A549 (cell line): ENCODE measurements at regions not wholly inside any gene's neighbourhood (a gene's known extent, or its start where the extent isn't known, plus 50 kb on each side); places are given as distances from the start of the nearest gene placed in this dataset.
A peak's percentile ranks its signal among the peaks of the same experiment; 100 is the strongest.
"Not testable (repeated sequence)": the region's sequence is repeated elsewhere in the genome, so short reads cannot be mapped to it uniquely, and the experiment has no call there.

Experiments
- ATAC-seq, 2 experiments: fragments of 200-7000 bp in 1 of 2; fragments of >200 bp in 1 of 2; cut with Nextera tagmentation in 1 of 2; cut with Tn5 transposase in 1 of 2; 3 replicates each; pipeline versions ENCODE4 v1.8.0 to v1.9.1; 2018 to 2020; ENCODE audit warnings: mild to moderate bottlenecking in 1 of 2, moderate library complexity in 1 of 2
- CTCF ChIA-PET: fragments of 300-600 bp; sonication (Branson Sonifier 250); formaldehyde crosslinking; extraction: SDS; loops from one replicate; lab custom pipeline; 2021; ENCODE audit warnings: antibody characterized with exemption, inconsistent platforms; lab: Yijun Ruan, JAX
- POLR2A ChIA-PET: fragments of 350-600 bp; formaldehyde crosslinking; extraction: SDS; loops from one replicate; lab custom pipeline; 2021; ENCODE audit warnings: antibody characterized with exemption, inconsistent platforms; lab: Yijun Ruan, JAX
- DNase-seq, 2 experiments: peaks; one replicate each; pipeline versions ENCODE4 v3.0.0 to v3.0.0-alpha.2; 2011 to 2016; ENCODE audit warnings: low read depth in 1 of 2, low spot score in 1 of 2
- FAIRE-seq: peaks from 2 replicates; lab custom pipeline; 2011; peaks lifted over from hg19 to GRCh38; lab: Jason Lieb, UNC
- H3K27ac ChIP-seq, 2 experiments: fragments of >200 bp; sonication (Bioruptor Twin); formaldehyde crosslinking; 3 replicates each; pipeline ENCODE4 v1.5.1; 2016 to 2017
- H3K4me1 ChIP-seq: fragments of >200 bp; sonication (Bioruptor Twin); formaldehyde crosslinking; 3 replicates; pipeline ENCODE4 v1.6.1; 2016
- H3K4me2 ChIP-seq: fragments of >200 bp; sonication (Bioruptor Twin); formaldehyde crosslinking; 3 replicates; pipeline ENCODE4 v1.6.1; 2016
- H3K4me3 ChIP-seq: fragments of >200 bp; sonication (Bioruptor Twin); formaldehyde crosslinking; 3 replicates; pipeline ENCODE4 v1.5.1; 2016
- H3K9me3 ChIP-seq: fragments of >200 bp; sonication (Bioruptor Twin); formaldehyde crosslinking; 3 replicates; pipeline ENCODE4 v1.6.1; 2016
- BHLHE40 ChIP-seq: IDR thresholded peaks from 2 replicates; pipeline ENCODE4 v1.6.1; 2012; ENCODE audit warnings: low read depth, low read length, inconsistent platforms
- CBX2 ChIP-seq: fragments of 200-600 bp; sonication (generic); IDR thresholded peaks from 2 replicates; pipeline ENCODE4 v1.6.1; 2016; ENCODE audit warnings: low read depth, mild to moderate bottlenecking, borderline replicate concordance
- CEBPB ChIP-seq, 2 experiments: fragments of >200 bp in 1 of 2; sonication (Bioruptor Twin) in 1 of 2; formaldehyde crosslinking in 1 of 2; IDR thresholded peaks; 2 replicates each; pipeline ENCODE4 v1.6.1; 2012 to 2016
- CTCF ChIP-seq: fragments of >200 bp; sonication (Bioruptor Twin); formaldehyde crosslinking; IDR thresholded peaks from 3 replicates; pipeline ENCODE4 v1.5.1; 2016
- E2F6 ChIP-seq: IDR thresholded peaks from 2 replicates; pipeline ENCODE4 v1.6.1; 2012; ENCODE audit warnings: low read depth, borderline replicate concordance
- EHF ChIP-seq: fragments of 250-450 bp; sonication (Bioruptor Pico); IDR thresholded peaks from 2 replicates; pipeline ENCODE4 v1.5.0; 2020; ENCODE audit warnings: mild to moderate bottlenecking
- EHMT2 ChIP-seq: fragments of 200-600 bp; sonication (generic); IDR thresholded peaks from 2 replicates; pipeline ENCODE4 v1.6.1; 2016; ENCODE audit warnings: antibody characterized with exemption, low read depth, mild to moderate bottlenecking, moderate library complexity
- FOXS1 ChIP-seq: fragments of 250-450 bp; sonication (Bioruptor Pico); IDR thresholded peaks from 2 replicates; pipeline ENCODE4 v1.5.0; 2020; ENCODE audit warnings: mild to moderate bottlenecking, moderate library complexity
- HDAC2 ChIP-seq: fragments of 200-600 bp; sonication (generic); IDR thresholded peaks from 2 replicates; pipeline ENCODE4 v1.6.1; 2016
- HES2 ChIP-seq: fragments of >200 bp; sonication (Bioruptor Twin); formaldehyde crosslinking; IDR thresholded peaks from 2 replicates; pipeline ENCODE4 v1.6.1; 2016
- HEYL ChIP-seq: fragments of 250-450 bp; sonication (Bioruptor Pico); IDR thresholded peaks from 2 replicates; pipeline ENCODE4 v1.8.0; 2021; ENCODE audit warnings: mild to moderate bottlenecking, moderate library complexity
- HOXB13 ChIP-seq: fragments of 250-450 bp; sonication (Bioruptor Pico); IDR thresholded peaks from 2 replicates; pipeline ENCODE4 v1.5.0; 2020; ENCODE audit warnings: low read depth, mild to moderate bottlenecking, moderate library complexity
- HOXB5 ChIP-seq: fragments of 250-450 bp; sonication (Bioruptor Pico); IDR thresholded peaks from 2 replicates; pipeline ENCODE4 v1.5.0; 2020; ENCODE audit warnings: mild to moderate bottlenecking, moderate library complexity
- JUN ChIP-seq, 2 experiments: fragments of >200 bp; sonication (Bioruptor Twin); formaldehyde crosslinking; IDR thresholded peaks; 2 replicates in 1 of 2; 3 replicates in 1 of 2; pipeline ENCODE4 v1.6.1; 2016 to 2017
- JUNB ChIP-seq: fragments of >200 bp; sonication (Bioruptor Twin); formaldehyde crosslinking; IDR thresholded peaks from 2 replicates; pipeline ENCODE4 v1.6.1; 2016
- KDM5A ChIP-seq: fragments of 200-600 bp; sonication (generic); IDR thresholded peaks from 2 replicates; pipeline ENCODE4 v1.6.1; 2016; ENCODE audit warnings: antibody characterized with exemption, mild to moderate bottlenecking
- NR3C1 ChIP-seq: fragments of >200 bp; sonication (Bioruptor Twin); formaldehyde crosslinking; IDR thresholded peaks from 3 replicates; pipeline ENCODE4 v1.6.1; 2017
- RNF2 ChIP-seq: fragments of 200-600 bp; sonication (generic); IDR thresholded peaks from 2 replicates; pipeline ENCODE4 v1.6.1; 2016; ENCODE audit warnings: low read depth, mild to moderate bottlenecking, antibody characterized with exemption, moderate library complexity, borderline replicate concordance
- SMC3 ChIP-seq: fragments of >200 bp; sonication (Bioruptor Twin); formaldehyde crosslinking; IDR thresholded peaks from 3 replicates; pipeline ENCODE4 v1.6.1; 2018; ENCODE audit warnings: inconsistent platforms
- TFCP2L1 ChIP-seq: fragments of 250-450 bp; sonication (Bioruptor Pico); IDR thresholded peaks from 2 replicates; pipeline ENCODE4 v1.5.0; 2021; ENCODE audit warnings: mild to moderate bottlenecking
- ZC3H11A ChIP-seq: fragments of 450-650 bp; IDR thresholded peaks from 2 replicates; pipeline ENCODE4 v1.6.1; 2014; ENCODE audit warnings: antibody characterized with exemption, mild to moderate bottlenecking
- ZFP36 ChIP-seq: fragments of 450-650 bp; IDR thresholded peaks from 2 replicates; pipeline ENCODE4 v1.6.1; 2014; ENCODE audit warnings: borderline replicate concordance; ENCODE audit not compliant: partially characterized antibody
- WGBS: methylation state at CpG from one replicate; pipeline ENCODE4 v1.1.6; 2017; ENCODE audit errors: missing lambda C conversion rate; 5-methylcytosine and 5-hydroxymethylcytosine counted together
- TF ChIP-seq, protein P1 (sequence below): fragments of 450-650 bp; IDR thresholded peaks from 2 replicates; pipeline ENCODE4 v1.6.1; 2014; ENCODE audit warnings: antibody characterized with exemption

DNA sequence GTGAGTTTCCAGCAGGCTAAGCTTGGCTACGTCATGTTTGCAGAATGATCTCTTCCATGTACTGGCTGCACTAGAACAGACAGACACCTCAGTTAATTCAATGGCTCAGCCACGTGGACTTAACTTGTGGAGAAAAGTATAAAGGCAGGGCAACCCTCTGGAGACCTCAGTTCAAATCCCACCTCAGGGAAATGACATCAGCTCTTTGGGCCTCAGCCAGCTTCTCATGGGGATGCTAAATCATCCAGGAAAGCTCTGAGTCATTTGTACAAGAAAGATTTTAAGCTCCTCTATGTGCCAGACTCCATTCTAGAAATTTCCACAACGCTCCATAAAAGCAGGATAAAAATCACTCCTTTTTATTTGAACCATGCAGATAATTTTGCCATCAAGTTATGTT is 128.5 kb upstream of the SALL4 start:
- Histone ChIP-seq H3K27ac (peak overlapping the region in 1 of 2 experiments; percentile 25; a peak in 3 of 6 replicates), H3K4me3 (no peak overlapping the region), H3K4me2 (no peak overlapping the region; the same call in 2 of the 3 replicates), H3K4me1 (peaks cover 11% of the 10 kb centered on the region; the same call in 1 of the 3 replicates), H3K9me3 (no peaks in the 10 kb centered on the region)
- DNase-seq (peak in 1 of 2 experiments; percentile 49), FAIRE-seq (no peak), ATAC-seq (peak; percentile 24 to 49; a peak in 2 of 6 replicates)
- 68% methylated on average over 3 of the region's 3 CpGs for WGBS
- no peak for TF ChIP-seq E2F6
- no peak for TF ChIP-seq ZFP36
- TF ChIP-seq TFCP2L1 (CRISPR knock-in tag), result no peak
- TF ChIP-seq BHLHE40, result no peak
- ChIA-PET CTCF (interaction anchor here (1.2 to 1.3 kb wide), 2 partner anchors 291 to 559 kb away, joined by 3 read pairs; no protein-coding TSS in a partner anchor), POLR2A (no interaction called here)

DNA sequence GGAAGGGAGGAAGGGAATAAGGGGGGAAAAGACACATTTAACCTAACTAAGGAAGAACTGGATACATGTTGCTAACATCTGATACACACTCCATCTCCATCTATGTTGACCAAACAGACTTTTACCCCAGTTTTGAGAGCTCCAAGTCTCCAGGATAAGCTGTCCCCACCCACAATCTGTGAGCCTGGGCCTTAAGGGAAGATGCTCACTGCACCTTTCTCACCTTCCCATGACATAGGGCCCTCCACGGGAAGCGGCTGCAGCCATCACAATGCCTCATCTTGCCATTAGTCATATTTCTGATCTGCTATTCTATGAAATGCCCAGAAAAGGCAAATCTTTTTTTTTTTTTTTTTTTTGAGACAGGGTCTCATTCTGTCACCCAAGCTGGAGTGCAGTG is 126.6 kb upstream of the SALL4 start:
- Histone ChIP-seq H3K4me1 (peaks cover 11% of the 10 kb centered on the region; the same call in 1 of the 3 replicates), H3K27ac (no peak overlapping the region), H3K9me3 (no peaks in the 10 kb centered on the region), H3K4me3 (no peak overlapping the region), H3K4me2 (no peak overlapping the region)
- CTCF ChIA-PET, result interaction anchor here (0.7 to 1.1 kb wide), 2 partner anchors 16 to 176 kb away, joined by 3 read pairs; no protein-coding TSS in a partner anchor
- FAIRE-seq (no peak), ATAC-seq (no peak), DNase-seq (no peak)
- POLR2A ChIA-PET, result no interaction called here
- 79% methylated on average over 2 of the region's 2 CpGs for WGBS
- TF ChIP-seq JUNB, result no peak
- no peak for TF ChIP-seq TFCP2L1 (CRISPR knock-in tag)
- TF ChIP-seq, protein P1, sequence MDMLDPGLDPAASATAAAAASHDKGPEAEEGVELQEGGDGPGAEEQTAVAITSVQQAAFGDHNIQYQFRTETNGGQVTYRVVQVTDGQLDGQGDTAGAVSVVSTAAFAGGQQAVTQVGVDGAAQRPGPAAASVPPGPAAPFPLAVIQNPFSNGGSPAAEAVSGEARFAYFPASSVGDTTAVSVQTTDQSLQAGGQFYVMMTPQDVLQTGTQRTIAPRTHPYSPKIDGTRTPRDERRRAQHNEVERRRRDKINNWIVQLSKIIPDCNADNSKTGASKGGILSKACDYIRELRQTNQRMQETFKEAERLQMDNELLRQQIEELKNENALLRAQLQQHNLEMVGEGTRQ, result no peak
- no peak for TF ChIP-seq HOXB13 (CRISPR knock-in tag)

- CTCF ChIA-PET, H3K4me2 ChIP-seq, ATAC-seq, FAIRE-seq, H3K4me3 ChIP-seq, DNase-seq, POLR2A ChIA-PET, H3K27ac ChIP-seq, H3K9me3 ChIP-seq: not testable (repeated sequence)
- 89% methylated on average over 5 of the region's 5 CpGs for WGBS
- H3K4me1 ChIP-seq, result peaks cover 11% of the 10 kb centered on the region; the same call in 1 of the 3 replicates
These were observed 125.6 kb upstream of the SALL4 start for GRCh38 chr20:51927970-51928369.

- no peak for DNase-seq
- H3K9me3 ChIP-seq, result no peaks in the 10 kb centered on the region
- peaks cover 11% of the 10 kb centered on the region; the same call in 1 of the 3 replicates for H3K4me1 ChIP-seq
- H3K4me2 ChIP-seq, result no peak overlapping the region
- TF ChIP-seq BHLHE40 (no peak), NR3C1 (no peak), CEBPB (IDR thresholded peaks at IDR 0.05) (no peak), HOXB5 (CRISPR knock-in tag) (no peak), HDAC2 (no peak), ZC3H11A (no peak), EHF (CRISPR knock-in tag) (no peak), CTCF (no peak), RNF2 (no peak), FOXS1 (CRISPR knock-in tag) (no peak), CBX2 (no peak), JUN (IDR thresholded peaks at IDR 0.05) (no peak), SMC3 (no peak), HES2 (no peak), HEYL (CRISPR knock-in tag) (no peak), EHMT2 (no peak), KDM5A (no peak)
- TF ChIP-seq, protein P1, result no peak
- no peak for FAIRE-seq
- H3K4me3 ChIP-seq, result no peak overlapping the region
- no peak overlapping the region for H3K27ac ChIP-seq
- POLR2A ChIA-PET, result no interaction called here
- CTCF ChIA-PET, result no interaction called here
- no peak for ATAC-seq
- 78% methylated on average over 14 of the region's 14 CpGs for WGBS
These were observed 124.5 kb upstream of the SALL4 start for GRCh38 chr20:51926670-51927305.
